HEK293 (cell line): ENCODE measurements at regions not wholly inside any gene's neighbourhood (a gene's known extent, or its start where the extent isn't known, plus 50 kb on each side); places are given as distances from the start of the nearest gene placed in this dataset.
A peak's percentile ranks its signal among the peaks of the same experiment; 100 is the strongest.

ENCODE experiments used
- CTCF ChIA-PET: fragments of 350-600 bp; formaldehyde crosslinking; extraction: SDS; loops from one replicate; lab custom pipeline; 2021; ENCODE audit warnings: antibody characterized with exemption; lab: Yijun Ruan, JAX
- POLR2A ChIA-PET: fragments of 300-600 bp; formaldehyde crosslinking; extraction: SDS; loops from one replicate; lab custom pipeline; 2020; ENCODE audit warnings: antibody characterized with exemption, inconsistent platforms; lab: Yijun Ruan, JAX
- H3K27ac ChIP-seq: fragments of 200-500 bp; sonication (Bioruptor generic); 2 replicates; pipeline ENCODE4 v1.5.1; 2014; ENCODE audit warnings: low read depth, low read length, control low read depth, inconsistent platforms; ENCODE audit errors: extremely low read depth
- H3K36me3 ChIP-seq, 2 experiments: fragments of 200-500 bp in 1 of 2; sonication (Bioruptor generic) in 1 of 2; 1 replicate in 1 of 2; 2 replicates in 1 of 2; pipeline ENCODE4 v1.5.1; 2014 to 2017; ENCODE audit warnings: inconsistent platforms in 2 of 2, low read length in 2 of 2; ENCODE audit not compliant: control insufficient read depth in 2 of 2, insufficient read depth in 1 of 2
- H3K4me1 ChIP-seq: fragments of 200-500 bp; sonication (Bioruptor generic); 2 replicates; pipeline ENCODE4 v1.5.1; 2014; ENCODE audit warnings: mild to moderate bottlenecking, low read length, inconsistent platforms; ENCODE audit not compliant: control insufficient read depth, insufficient read depth
- H3K4me3 ChIP-seq: 2 replicates; pipeline ENCODE4 v1.5.1; 2011; ENCODE audit warnings: low read depth, mild to moderate bottlenecking, control low read depth, low read length, moderate library complexity
- H3K9me3 ChIP-seq: fragments of 200-500 bp; sonication (Bioruptor generic); 2 replicates; pipeline ENCODE4 v1.5.1; 2014; ENCODE audit warnings: low read depth, low read length, inconsistent platforms; ENCODE audit not compliant: control insufficient read depth, insufficient read depth
- BCL11A ChIP-seq: fragments of 450-650 bp; formaldehyde crosslinking; IDR thresholded peaks from 2 replicates; pipeline ENCODE4 v1.5.1; 2016; ENCODE audit warnings: low read depth, missing biosample characterization, missing genetic modification characterization
- CTCF ChIP-seq: fragments of 450-650 bp; formaldehyde crosslinking; IDR thresholded peaks from 2 replicates; pipeline ENCODE4 v1.5.1; 2016; ENCODE audit warnings: missing biosample characterization, missing genetic modification characterization
- GLIS2 ChIP-seq: fragments of 450-650 bp; formaldehyde crosslinking; IDR thresholded peaks from 2 replicates; pipeline ENCODE4 v1.5.1; 2016; ENCODE audit warnings: missing biosample characterization, missing genetic modification characterization
- KLF1 ChIP-seq: fragments of 450-650 bp; formaldehyde crosslinking; IDR thresholded peaks from 2 replicates; pipeline ENCODE4 v1.5.1; 2016; ENCODE audit warnings: missing biosample characterization, missing genetic modification characterization
- KLF7 ChIP-seq: fragments of 450-650 bp; formaldehyde crosslinking; IDR thresholded peaks from 2 replicates; pipeline ENCODE4 v1.5.1; 2016; ENCODE audit warnings: missing biosample characterization, missing genetic modification characterization, borderline replicate concordance
- KLF9 ChIP-seq: fragments of 450-650 bp; formaldehyde crosslinking; IDR thresholded peaks from 2 replicates; pipeline ENCODE4 v1.5.1; 2016; ENCODE audit warnings: missing biosample characterization, missing genetic modification characterization, low read depth
- MYNN ChIP-seq: fragments of 450-650 bp; formaldehyde crosslinking; IDR thresholded peaks from 2 replicates; pipeline ENCODE4 v1.5.1; 2016; ENCODE audit warnings: missing biosample characterization, missing genetic modification characterization, borderline replicate concordance
- PRDM4 ChIP-seq: fragments of 450-650 bp; formaldehyde crosslinking; IDR thresholded peaks from 2 replicates; pipeline ENCODE4 v1.5.1; 2017; ENCODE audit warnings: missing biosample characterization, missing genetic modification characterization
- SCRT2 ChIP-seq: fragments of 450-650 bp; formaldehyde crosslinking; IDR thresholded peaks from 2 replicates; pipeline ENCODE4 v1.5.1; 2016; ENCODE audit warnings: missing biosample characterization, missing genetic modification characterization
- SP3 ChIP-seq: fragments of 450-650 bp; formaldehyde crosslinking; IDR thresholded peaks from 2 replicates; pipeline ENCODE4 v1.5.1; 2016; ENCODE audit warnings: missing biosample characterization, missing genetic modification characterization
- ZBTB48 ChIP-seq: fragments of 450-650 bp; formaldehyde crosslinking; IDR thresholded peaks from 2 replicates; pipeline ENCODE4 v1.5.1; 2016; ENCODE audit warnings: missing biosample characterization, missing genetic modification characterization
- ZNF121 ChIP-seq: fragments of 450-650 bp; formaldehyde crosslinking; IDR thresholded peaks from 2 replicates; pipeline ENCODE4 v1.5.1; 2016; ENCODE audit warnings: missing biosample characterization, missing genetic modification characterization
- ZNF146 ChIP-seq: fragments of 450-650 bp; formaldehyde crosslinking; IDR thresholded peaks from 2 replicates; pipeline ENCODE4 v1.5.1; 2016; ENCODE audit warnings: missing biosample characterization, missing genetic modification characterization
- ZNF2 ChIP-seq: fragments of 450-650 bp; formaldehyde crosslinking; IDR thresholded peaks from 2 replicates; pipeline ENCODE4 v1.5.1; 2016; ENCODE audit warnings: missing biosample characterization, missing genetic modification characterization
- ZNF221 ChIP-seq: fragments of 450-650 bp; formaldehyde crosslinking; IDR thresholded peaks from 2 replicates; pipeline ENCODE4 v1.5.1; 2017; ENCODE audit warnings: missing biosample characterization, missing genetic modification characterization, borderline replicate concordance
- ZNF248 ChIP-seq: fragments of 450-650 bp; formaldehyde crosslinking; IDR thresholded peaks from 2 replicates; pipeline ENCODE4 v1.5.1; 2017; ENCODE audit warnings: missing biosample characterization, missing genetic modification characterization
- ZNF350 ChIP-seq: fragments of 450-650 bp; formaldehyde crosslinking; IDR thresholded peaks from 2 replicates; pipeline ENCODE4 v1.5.0; 2017; ENCODE audit warnings: missing biosample characterization, mild to moderate bottlenecking, missing genetic modification characterization
- ZNF394 ChIP-seq: fragments of 450-650 bp; formaldehyde crosslinking; IDR thresholded peaks from 2 replicates; pipeline ENCODE4 v1.5.1; 2016; ENCODE audit warnings: missing biosample characterization, missing genetic modification characterization, mild to moderate bottlenecking, moderate library complexity, borderline replicate concordance
- ZNF48 ChIP-seq: fragments of 450-650 bp; formaldehyde crosslinking; IDR thresholded peaks from 2 replicates; pipeline ENCODE4 v1.5.1; 2016; ENCODE audit warnings: missing biosample characterization, missing genetic modification characterization
- ZNF529 ChIP-seq: fragments of 450-650 bp; formaldehyde crosslinking; IDR thresholded peaks from 2 replicates; pipeline ENCODE4 v1.5.1; 2017; ENCODE audit warnings: missing genetic modification characterization, missing biosample characterization; ENCODE audit not compliant: insufficient replicate concordance
- ZNF548 ChIP-seq: fragments of 450-650 bp; formaldehyde crosslinking; IDR thresholded peaks from 2 replicates; pipeline ENCODE4 v1.5.1; 2016; ENCODE audit warnings: missing biosample characterization, missing genetic modification characterization
- ZNF560 ChIP-seq: fragments of 450-650 bp; formaldehyde crosslinking; IDR thresholded peaks from 2 replicates; pipeline ENCODE4 v1.5.1; 2017; ENCODE audit warnings: missing biosample characterization, missing genetic modification characterization, borderline replicate concordance
- ZNF610 ChIP-seq: fragments of 450-650 bp; formaldehyde crosslinking; IDR thresholded peaks from 2 replicates; pipeline ENCODE4 v1.5.1; 2016; ENCODE audit warnings: missing biosample characterization, missing genetic modification characterization, borderline replicate concordance
- ZNF621 ChIP-seq: fragments of 450-650 bp; formaldehyde crosslinking; IDR thresholded peaks from 2 replicates; pipeline ENCODE4 v1.5.1; 2017; ENCODE audit warnings: missing biosample characterization, missing genetic modification characterization
- ZNF623 ChIP-seq: fragments of 450-650 bp; formaldehyde crosslinking; IDR thresholded peaks from 2 replicates; pipeline ENCODE4 v1.5.1; 2016; ENCODE audit warnings: missing biosample characterization, missing genetic modification characterization
- ZNF664 ChIP-seq: fragments of 450-650 bp; formaldehyde crosslinking; IDR thresholded peaks from 2 replicates; pipeline ENCODE4 v1.5.1; 2016; ENCODE audit warnings: missing biosample characterization, missing genetic modification characterization
- ZNF701 ChIP-seq: fragments of 450-650 bp; formaldehyde crosslinking; IDR thresholded peaks from 2 replicates; pipeline ENCODE4 v1.5.1; 2016; ENCODE audit warnings: missing biosample characterization, missing genetic modification characterization
- ZNF837 ChIP-seq: fragments of 450-650 bp; formaldehyde crosslinking; IDR thresholded peaks from 2 replicates; pipeline ENCODE4 v1.5.1; 2016; ENCODE audit warnings: missing biosample characterization, missing genetic modification characterization
- ZSCAN30 ChIP-seq: fragments of 450-650 bp; IDR thresholded peaks from 2 replicates; pipeline ENCODE4 v1.5.1; 2018; ENCODE audit warnings: missing biosample characterization, mild to moderate bottlenecking, missing genetic modification characterization, moderate library complexity

DNA sequence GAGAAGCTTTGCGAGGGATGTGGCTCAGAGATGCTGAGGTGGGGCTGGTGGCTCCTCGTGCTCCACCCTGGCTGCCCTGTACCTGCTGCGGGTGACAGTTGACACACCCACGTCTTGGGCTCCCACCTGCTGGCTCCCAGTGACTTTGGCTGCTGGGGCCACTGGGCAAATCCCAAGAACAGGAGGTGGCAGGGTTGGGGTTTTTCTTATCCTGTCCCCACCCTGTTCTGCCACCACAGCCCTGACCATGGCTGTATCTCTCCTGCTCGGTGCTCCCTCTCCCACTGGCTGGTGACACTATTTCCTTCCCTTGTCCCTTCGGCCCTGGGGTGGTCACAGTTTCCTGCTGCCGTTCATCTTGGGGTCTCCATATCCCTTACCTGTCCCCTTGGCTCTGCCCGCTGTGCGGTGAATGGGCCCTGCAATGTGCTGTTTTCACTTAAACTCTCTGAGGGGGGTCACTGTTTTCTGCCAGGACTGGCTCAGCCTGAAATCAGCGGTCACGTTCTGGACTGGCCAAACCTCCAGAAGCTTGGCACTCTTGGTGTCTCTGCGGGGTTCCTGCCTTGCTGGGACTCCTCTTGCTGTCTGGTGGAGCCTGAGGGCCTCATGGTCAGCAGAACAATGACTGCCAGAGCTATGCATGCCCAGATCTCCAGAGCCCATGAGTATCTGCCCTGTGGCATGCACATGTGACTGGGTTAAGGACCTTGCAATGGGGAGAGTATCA is 144.2 kb downstream of the IRF8 start:
- Histone ChIP-seq H3K4me3 (no peak overlapping the region), H3K4me1 (peaks cover 3% of the 10 kb centered on the region; the same call in 1 of the 2 replicates), H3K36me3 (no peaks in the 10 kb centered on the region), H3K27ac (no peak overlapping the region), H3K9me3 (no peaks in the 10 kb centered on the region)
- POLR2A ChIA-PET = interaction anchor here (1.6 kb wide), 1 partner anchor 29 kb away, joined by 3 read pairs; no protein-coding TSS in a partner anchor
- CTCF ChIA-PET = interaction anchor here (0.5 to 2.3 kb wide), 6 partner anchors 10 to 1062 kb away, joined by 4 to 10 read pairs (median 6); no protein-coding TSS in a partner anchor
- TF ChIP-seq MYNN (tag by site-specific recombination) (no peak), ZBTB48 (no peak), ZNF248 (tag by site-specific recombination) (no peak), GLIS2 (tag by site-specific recombination) (no peak), ZNF560 (tag by site-specific recombination) (no peak), ZNF623 (tag by site-specific recombination) (no peak), KLF1 (no peak), SCRT2 (tag by site-specific recombination) (no peak), SP3 (no peak), BCL11A (no peak), ZNF701 (tag by site-specific recombination) (no peak), ZNF121 (no peak)

DNA sequence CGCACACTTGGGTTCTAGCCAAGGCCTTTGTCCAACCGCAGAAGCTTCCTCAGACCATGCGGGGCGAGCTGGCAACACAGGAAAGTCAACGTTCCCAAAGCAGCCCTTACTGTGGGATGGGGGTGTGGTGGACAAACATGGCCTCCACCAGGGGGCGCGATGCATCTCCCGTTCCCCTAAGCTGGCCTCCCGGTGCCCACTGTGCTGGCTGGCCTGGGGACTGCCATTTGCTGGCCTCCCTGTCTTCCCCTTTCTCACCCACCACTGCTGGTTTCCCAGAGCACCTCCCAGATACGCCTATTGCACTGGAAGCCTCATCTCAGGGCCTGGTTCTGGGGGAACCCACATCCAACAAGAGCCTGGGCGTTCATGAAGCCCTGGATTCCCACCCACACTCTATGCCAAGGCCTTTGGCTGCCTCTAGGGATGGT is 145.3 kb downstream of the IRF8 start:
- Histone ChIP-seq H3K9me3 (no peaks in the 10 kb centered on the region), H3K4me3 (no peak overlapping the region), H3K4me1 (no peaks in the 10 kb centered on the region), H3K36me3 (no peaks in the 10 kb centered on the region), H3K27ac (no peak overlapping the region)
- CTCF ChIA-PET = interaction anchor here (0.5 to 2.3 kb wide), 15 partner anchors 9 to 1722 kb away, joined by 3 to 10 read pairs (median 5); partner anchors contain the start of gene KLHDC4
- TF ChIP-seq ZNF221 (no peak), ZNF2 (peak; percentile 51; the same call in 1 of the 2 replicates), ZSCAN30 (tag by site-specific recombination) (no peak), PRDM4 (tag by site-specific recombination) (no peak), CTCF (tag by site-specific recombination) (peak; percentile 76)
- POLR2A ChIA-PET = interaction anchor here (0.5 to 1.6 kb wide), 2 partner anchors 28 to 296 kb away, joined by 3 read pairs; no protein-coding TSS in a partner anchor

GRCh38 chr16:86044881-86045590 is 146.1 kb downstream of the IRF8 start:
- Histone ChIP-seq H3K4me1 (no peaks in the 10 kb centered on the region), H3K27ac (no peak overlapping the region), H3K9me3 (no peaks in the 10 kb centered on the region), H3K36me3 (no peaks in the 10 kb centered on the region), H3K4me3 (no peak overlapping the region)
- CTCF ChIA-PET = interaction anchor here (0.6 to 2.3 kb wide), 14 partner anchors 8 to 1023 kb away, joined by 3 to 10 read pairs (median 5); no protein-coding TSS in a partner anchor
- POLR2A ChIA-PET = interaction anchor here (1.6 kb wide), 1 partner anchor 27 kb away, joined by 3 read pairs; no protein-coding TSS in a partner anchor
- TF ChIP-seq KLF9 (no peak), ZNF394 (tag by site-specific recombination) (no peak), ZNF610 (tag by site-specific recombination) (no peak), ZNF48 (tag by site-specific recombination) (no peak), KLF7 (tag by site-specific recombination) (no peak), ZNF621 (no peak), ZNF350 (no peak), ZNF548 (tag by site-specific recombination) (no peak), ZNF837 (tag by site-specific recombination) (no peak), ZNF664 (tag by site-specific recombination) (no peak), ZNF146 (tag by site-specific recombination) (no peak), ZNF529 (tag by site-specific recombination) (no peak), ZNF121 (no peak)
